ENCODE measurements at regions not wholly inside any gene's neighbourhood (a gene's known extent, or its start where the extent isn't known, plus 50 kb on each side); places are given as distances from the start of the nearest gene placed in this dataset.
A peak's percentile ranks its signal among the peaks of the same experiment; 100 is the strongest.

GRCh38 chr15:72850833-72851232 lies 67.3 kb upstream of the ADPGK start:
- Histone ChIP-seq H3K27ac (no peak overlapping the region), H3K36me3 (replicated peaks in 1 of 2) (no peaks in the 10 kb centered on the region), H3K4me1 (replicated peaks in 1 of 2) (no peaks in the 10 kb centered on the region), H3K9me3 (replicated peaks in 1 of 3) (no peaks in the 10 kb centered on the region), H3K27me3 (no peaks in the 10 kb centered on the region), H3K4me3 (no peak overlapping the region)
- 26 to 50% (median 35%) methylated on average over 3 of the region's 3 CpGs for WGBS, 4 donors
- TF ChIP-seq CTCF (IDR thresholded peaks at IDR 0.05): no peak
- TF ChIP-seq POLR2A (IDR thresholded peaks at IDR 0.05): no peak
- no peak for DNase-seq
- intact Hi-C loops (cut with DNase I): no loop called here

- WGBS, 4 donors: 61 to 73% (median 68%) methylated on average over 3 of the region's 3 CpGs
- TF ChIP-seq CTCF (IDR thresholded peaks at IDR 0.05) (no peak), POLR2A (IDR thresholded peaks at IDR 0.05) (no peak)
- H3K4me3 ChIP-seq: no peak overlapping the region
- no peak for DNase-seq
- intact Hi-C loops (cut with DNase I): no loop called here
- no peaks in the 10 kb centered on the region for H3K9me3 ChIP-seq (replicated peaks in 1 of 3)
- H3K27me3 ChIP-seq: no peaks in the 10 kb centered on the region
- H3K36me3 ChIP-seq (replicated peaks in 1 of 2): no peaks in the 10 kb centered on the region
- H3K4me1 ChIP-seq (replicated peaks in 1 of 2): no peaks in the 10 kb centered on the region
- H3K27ac ChIP-seq: no peak overlapping the region
Observed at GRCh38 chr15:72847806-72848205, 64.2 kb upstream of the ADPGK start.

GRCh38 chr15:72847033-72847432 lies 63.5 kb upstream of the ADPGK start:
- no peaks in the 10 kb centered on the region for H3K9me3 ChIP-seq (replicated peaks in 1 of 3)
- intact Hi-C loops (cut with DNase I): no loop called here
- WGBS, 4 donors: 59 to 73% (median 66%) methylated on average over 3 to 4 of the region's 4 CpGs
- no peak overlapping the region for H3K27ac ChIP-seq
- no peak for DNase-seq
- H3K27me3 ChIP-seq: no peaks in the 10 kb centered on the region
- no peak overlapping the region for H3K4me3 ChIP-seq
- H3K4me1 ChIP-seq (replicated peaks in 1 of 2): no peaks in the 10 kb centered on the region
- H3K36me3 ChIP-seq (replicated peaks in 1 of 2): no peaks in the 10 kb centered on the region
- TF ChIP-seq POLR2A (IDR thresholded peaks at IDR 0.05) (no peak), CTCF (IDR thresholded peaks at IDR 0.05) (no peak)

GRCh38 chr15:72845981-72846383 lies 62.4 kb upstream of the ADPGK start:
- intact Hi-C loops (cut with DNase I): no loop called here
- Histone ChIP-seq H3K9me3 (replicated peaks in 1 of 3) (no peaks in the 10 kb centered on the region), H3K27me3 (no peaks in the 10 kb centered on the region), H3K4me1 (replicated peaks in 1 of 2) (no peaks in the 10 kb centered on the region), H3K4me3 (no peak overlapping the region), H3K36me3 (replicated peaks in 1 of 2) (no peaks in the 10 kb centered on the region), H3K27ac (no peak overlapping the region)
- no peak for DNase-seq
- peak in 2 of 6 experiments; percentile 24 to 28 for TF ChIP-seq CTCF (IDR thresholded peaks at IDR 0.05)
- TF ChIP-seq POLR2A (IDR thresholded peaks at IDR 0.05): no peak
